Stomach (tissue), 4 donors: ENCODE measurements at regions not wholly inside any gene's neighbourhood (a gene's known extent, or its start where the extent isn't known, plus 50 kb on each side); places are given as distances from the start of the nearest gene placed in this dataset.

ENCODE experiments used
- CTCF ChIP-seq, 7 experiments: fragments of 450-650 bp in 4 of 7; fragments of 200-600 bp in 3 of 7; sonication (generic) in 3 of 7; IDR thresholded peaks; one replicate each; pipeline ENCODE4 v1.5.1; 2016 to 2019; ENCODE audit warnings: antibody characterized with exemption in 7 of 7, control low read depth in 2 of 7, mild to moderate bottlenecking in 1 of 7
- EP300 ChIP-seq: sonication (generic); formaldehyde crosslinking; IDR thresholded peaks from one replicate; pipeline ENCODE4 v1.6.1; 2017; ENCODE audit warnings: antibody characterized with exemption
- POLR2A ChIP-seq, 4 donors: fragments of 450-650 bp; IDR thresholded peaks; one replicate each; pipeline ENCODE4 v1.6.1; 2016; ENCODE audit warnings: antibody characterized with exemption in 4 of 4, control low read depth in 2 of 4, mild to moderate bottlenecking in 1 of 4, moderate library complexity in 1 of 4

GRCh38 chr10:29866356-29866755, 193.0 kb downstream of the JCAD start:
- TF ChIP-seq POLR2A (IDR thresholded peaks at IDR 0.05) (no peak), CTCF (IDR thresholded peaks at IDR 0.05) (no peak), EP300 (no peak)
